GM12878 (cell line): ENCODE measurements at regions not wholly inside any gene's neighbourhood (a gene's known extent, or its start where the extent isn't known, plus 50 kb on each side); places are given as distances from the start of the nearest gene placed in this dataset.

Experiments used
- ATAC-seq: fragments of 200-7000 bp; cut with Tn5 transposase; 3 replicates; pipeline ENCODE4 v1.9.1; 2020; ENCODE audit warnings: mild to moderate bottlenecking, moderate library complexity
- BruUV-seq: library from RNA; stranded (reverse); fragments of 400-500 nt; replicated peaks from 2 replicates; lab custom pipeline; 2021; lab: Mats Ljungman, UMichigan
- CTCF ChIA-PET: fragments of 300-600 bp; sonication (Branson Sonifier 250); formaldehyde crosslinking; extraction: SDS; loops from one replicate; lab custom pipeline; 2021; ENCODE audit warnings: inconsistent platforms; lab: Yijun Ruan, JAX
- POLR2A ChIA-PET: fragments of 350-600 bp; formaldehyde crosslinking; extraction: SDS; loops from one replicate; lab custom pipeline; 2021; ENCODE audit warnings: inconsistent platforms; lab: Charles Lee
- RAD21 ChIA-PET: fragments of 300-600 bp; sonication (Branson Sonifier 250); formaldehyde crosslinking; loops from one replicate; lab custom pipeline; 2023; ENCODE audit warnings: antibody characterized with exemption; ENCODE audit not compliant: unreplicated experiment; lab: Charles Lee
- SMC1A ChIA-PET: fragments of 300-600 bp; sonication (Branson Sonifier 250); formaldehyde crosslinking; loops from one replicate; lab custom pipeline; 2023; ENCODE audit not compliant: unreplicated experiment, uncharacterized antibody; lab: Charles Lee
- DNase-seq: peaks from one replicate; pipeline ENCODE4 v3.0.0-alpha.2; 2011; ENCODE audit warnings: low read depth, low spot score
- FAIRE-seq: peaks from 3 replicates; lab custom pipeline; 2011; peaks lifted over from hg19 to GRCh38; lab: Jason Lieb, UNC
- H2AFZ ChIP-seq: 2 replicates; pipeline ENCODE4 v1.6.0; 2011; ENCODE audit warnings: low read depth, low read length, control low read depth; ENCODE audit not compliant: control insufficient read depth
- H3K27ac ChIP-seq: 2 replicates; pipeline ENCODE4 v1.5.1; 2011; ENCODE audit warnings: control low read depth; ENCODE audit not compliant: control insufficient read depth, insufficient read depth
- H3K27me3 ChIP-seq, 2 experiments: replicated peaks in 1 of 2; 2 replicates each; pipeline versions ENCODE4 v1.6.0 to v1.6.1; 2011; ENCODE audit warnings: low read length in 1 of 2; ENCODE audit not compliant: control insufficient read depth in 2 of 2, insufficient read depth in 2 of 2
- H3K36me3 ChIP-seq, 2 experiments: 2 replicates each; pipeline ENCODE4 v1.5.1; 2011; ENCODE audit warnings: low read length in 1 of 2; ENCODE audit not compliant: control insufficient read depth in 2 of 2, insufficient read depth in 2 of 2
- H3K4me1 ChIP-seq: 2 replicates; pipeline ENCODE4 v1.6.1; 2011; ENCODE audit warnings: mild to moderate bottlenecking, low read length, moderate library complexity, mixed read lengths; ENCODE audit not compliant: control insufficient read depth, insufficient read depth
- H3K4me2 ChIP-seq: 2 replicates; pipeline ENCODE4 v1.6.0; 2011; ENCODE audit warnings: control low read depth; ENCODE audit not compliant: control insufficient read depth, insufficient read depth
- H3K4me3 ChIP-seq: fragments of 200-600 bp; sonication (generic); 2 replicates; pipeline ENCODE4 v1.5.1; 2016
- H3K79me2 ChIP-seq: 2 replicates; pipeline ENCODE4 v1.6.0; 2011; ENCODE audit warnings: low read length; ENCODE audit not compliant: control insufficient read depth, insufficient read depth
- H3K9ac ChIP-seq: 2 replicates; pipeline ENCODE4 v1.8.0; 2011; ENCODE audit warnings: low read length, control low read depth, mixed read lengths; ENCODE audit not compliant: control insufficient read depth, insufficient read depth
- H3K9me3 ChIP-seq: replicated peaks from 3 replicates; pipeline ENCODE4 v1.5.1; 2011; ENCODE audit warnings: mild to moderate bottlenecking, low read length; ENCODE audit not compliant: control insufficient read depth, insufficient read depth
- H4K20me1 ChIP-seq: 2 replicates; pipeline ENCODE4 v1.6.0; 2011; ENCODE audit not compliant: control insufficient read depth, insufficient read depth
- GABPA ChIP-seq: IDR thresholded peaks from 2 replicates; pipeline ENCODE4 v1.6.1; 2014; ENCODE audit warnings: antibody characterized with exemption, low read depth, mild to moderate bottlenecking, inconsistent platforms
- HSF1 ChIP-seq: fragments of 150-350 bp; IDR thresholded peaks from 2 replicates; pipeline ENCODE4 v1.6.1; 2014; ENCODE audit warnings: mild to moderate bottlenecking, low read depth, low read length
- IKZF1 ChIP-seq: fragments of 450-650 bp; conservative IDR thresholded peaks from 2 replicates; pipeline ENCODE4 v1.6.1; 2017; ENCODE audit warnings: antibody characterized with exemption, mild to moderate bottlenecking
- MAX ChIP-seq: IDR thresholded peaks from 2 replicates; pipeline ENCODE4 v1.6.1; 2012; ENCODE audit warnings: low read depth, low read length, improper control_type of control experiment
- MYB ChIP-seq: fragments of 150-350 bp; IDR thresholded peaks from 2 replicates; pipeline ENCODE4 v1.6.1; 2014; ENCODE audit warnings: mild to moderate bottlenecking, low read depth, low read length, borderline replicate concordance
- SMAD5 ChIP-seq: IDR thresholded peaks from 2 replicates; pipeline ENCODE4 v1.6.1; 2016; ENCODE audit warnings: antibody characterized with exemption, low read depth
- SPI1 ChIP-seq: IDR thresholded peaks from 2 replicates; pipeline ENCODE4 v1.6.1; 2011; ENCODE audit warnings: low read depth, mild to moderate bottlenecking, low read length, moderate library complexity, borderline replicate concordance; ENCODE audit not compliant: insufficient read depth
- SUZ12 ChIP-seq: fragments of 200-600 bp; sonication (generic); IDR thresholded peaks from one replicate; pipeline ENCODE4 v1.6.1; 2018; ENCODE audit warnings: antibody characterized with exemption, mild to moderate bottlenecking; ENCODE audit not compliant: unreplicated experiment
- USF1 ChIP-seq: IDR thresholded peaks from 2 replicates; pipeline ENCODE4 v1.6.1; 2011; ENCODE audit warnings: borderline replicate concordance, low read depth, mild to moderate bottlenecking, moderate library complexity, mixed read lengths, low read length; ENCODE audit not compliant: insufficient read depth; ENCODE audit errors: extremely low read length
- ZBED1 ChIP-seq: IDR thresholded peaks from 2 replicates; pipeline ENCODE4 v1.6.1; 2016; ENCODE audit warnings: borderline replicate concordance
- in situ Hi-C: fragments of 300-500 bp; cut with MboI; formaldehyde crosslinking; loops from 9 replicates; pipeline ENCODE4 v1.14.3; 2018; ENCODE audit warnings: mixed read lengths
- intact Hi-C: fragments of 100-400 bp; cut with micrococcal nuclease; formaldehyde crosslinking; loops from one replicate; pipeline ENCODE4 v1.14.2; 2022; ENCODE audit not compliant: unreplicated experiment
- TF ChIP-seq, protein P1 (sequence below): fragments of 450-650 bp; formaldehyde crosslinking; IDR thresholded peaks from 2 replicates; pipeline ENCODE4 v1.5.0; 2022; ENCODE audit warnings: mild to moderate bottlenecking, missing genetic modification characterization
- TF ChIP-seq, protein P2 (sequence below): fragments of 450-650 bp; IDR thresholded peaks from 2 replicates; pipeline ENCODE4 v1.6.1; 2017; ENCODE audit warnings: borderline replicate concordance
- TF ChIP-seq, protein P3 (sequence below): IDR thresholded peaks from 2 replicates; pipeline ENCODE4 v1.6.1; 2011; ENCODE audit warnings: low read depth, low read length, improper control_type of control experiment, borderline replicate concordance

DNA sequence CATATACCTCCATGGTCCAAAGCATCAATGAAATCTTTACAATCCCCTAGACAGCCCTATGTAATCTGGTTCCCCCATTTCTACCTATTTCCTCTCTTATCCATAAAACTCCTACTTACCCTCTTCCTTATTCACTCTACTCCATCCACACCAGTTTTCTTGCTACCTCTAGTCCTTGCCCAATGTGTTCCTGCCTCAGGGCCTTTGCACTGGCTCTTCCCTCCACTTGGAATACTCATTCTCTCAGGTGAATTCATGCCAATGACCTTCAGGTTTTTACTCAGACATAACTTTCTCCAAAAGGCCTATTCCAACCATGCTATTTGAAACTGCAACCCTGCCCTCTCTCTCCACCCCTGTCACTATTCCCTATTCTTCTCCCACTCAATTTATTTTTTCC, 138.7 kb upstream of the KRR1 start:
- H2AFZ ChIP-seq, result no peak overlapping the region
- CTCF ChIA-PET, result interaction anchor here (0.9 kb wide), 1 partner anchor 8 kb away, joined by 3 read pairs; no protein-coding TSS in a partner anchor
- no TSS peak for BruUV-seq

More for the DNA sequence above, 138.7 kb upstream of the KRR1 start:
- FAIRE-seq (no peak), DNase-seq (no peak), ATAC-seq (no peak)
- POLR2A ChIA-PET, result no interaction called here
- H3K4me1 ChIP-seq, result peaks cover 3% of the 10 kb centered on the region; the same call in 1 of the 2 replicates
- H3K9ac ChIP-seq, result no peak overlapping the region
- no peaks in the 10 kb centered on the region for H3K27me3 ChIP-seq
- H4K20me1 ChIP-seq, result no peaks in the 10 kb centered on the region
- H3K4me2 ChIP-seq, result no peak overlapping the region
- no peak for TF ChIP-seq SMAD5
- TF ChIP-seq MYB, result no peak
- TF ChIP-seq MAX, result no peak
- no peak for TF ChIP-seq ZBED1
- no peak for TF ChIP-seq SPI1
- TF ChIP-seq, protein P1, sequence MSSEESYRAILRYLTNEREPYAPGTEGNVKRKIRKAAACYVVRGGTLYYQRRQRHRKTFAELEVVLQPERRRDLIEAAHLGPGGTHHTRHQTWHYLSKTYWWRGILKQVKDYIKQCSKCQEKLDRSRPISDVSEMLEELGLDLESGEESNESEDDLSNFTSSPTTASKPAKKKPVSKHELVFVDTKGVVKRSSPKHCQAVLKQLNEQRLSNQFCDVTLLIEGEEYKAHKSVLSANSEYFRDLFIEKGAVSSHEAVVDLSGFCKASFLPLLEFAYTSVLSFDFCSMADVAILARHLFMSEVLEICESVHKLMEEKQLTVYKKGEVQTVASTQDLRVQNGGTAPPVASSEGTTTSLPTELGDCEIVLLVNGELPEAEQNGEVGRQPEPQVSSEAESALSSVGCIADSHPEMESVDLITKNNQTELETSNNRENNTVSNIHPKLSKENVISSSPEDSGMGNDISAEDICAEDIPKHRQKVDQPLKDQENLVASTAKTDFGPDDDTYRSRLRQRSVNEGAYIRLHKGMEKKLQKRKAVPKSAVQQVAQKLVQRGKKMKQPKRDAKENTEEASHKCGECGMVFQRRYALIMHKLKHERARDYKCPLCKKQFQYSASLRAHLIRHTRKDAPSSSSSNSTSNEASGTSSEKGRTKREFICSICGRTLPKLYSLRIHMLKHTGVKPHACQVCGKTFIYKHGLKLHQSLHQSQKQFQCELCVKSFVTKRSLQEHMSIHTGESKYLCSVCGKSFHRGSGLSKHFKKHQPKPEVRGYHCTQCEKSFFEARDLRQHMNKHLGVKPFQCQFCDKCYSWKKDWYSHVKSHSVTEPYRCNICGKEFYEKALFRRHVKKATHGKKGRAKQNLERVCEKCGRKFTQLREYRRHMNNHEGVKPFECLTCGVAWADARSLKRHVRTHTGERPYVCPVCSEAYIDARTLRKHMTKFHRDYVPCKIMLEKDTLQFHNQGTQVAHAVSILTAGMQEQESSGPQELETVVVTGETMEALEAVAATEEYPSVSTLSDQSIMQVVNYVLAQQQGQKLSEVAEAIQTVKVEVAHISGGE (CRISPR knock-in tag), result no peak
- no peak for TF ChIP-seq GABPA
- TF ChIP-seq HSF1, result no peak
- TF ChIP-seq, protein P2, sequence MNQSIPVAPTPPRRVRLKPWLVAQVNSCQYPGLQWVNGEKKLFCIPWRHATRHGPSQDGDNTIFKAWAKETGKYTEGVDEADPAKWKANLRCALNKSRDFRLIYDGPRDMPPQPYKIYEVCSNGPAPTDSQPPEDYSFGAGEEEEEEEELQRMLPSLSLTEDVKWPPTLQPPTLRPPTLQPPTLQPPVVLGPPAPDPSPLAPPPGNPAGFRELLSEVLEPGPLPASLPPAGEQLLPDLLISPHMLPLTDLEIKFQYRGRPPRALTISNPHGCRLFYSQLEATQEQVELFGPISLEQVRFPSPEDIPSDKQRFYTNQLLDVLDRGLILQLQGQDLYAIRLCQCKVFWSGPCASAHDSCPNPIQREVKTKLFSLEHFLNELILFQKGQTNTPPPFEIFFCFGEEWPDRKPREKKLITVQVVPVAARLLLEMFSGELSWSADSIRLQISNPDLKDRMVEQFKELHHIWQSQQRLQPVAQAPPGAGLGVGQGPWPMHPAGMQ, result no peak
- TF ChIP-seq SUZ12, result no peak
- TF ChIP-seq, protein P3, sequence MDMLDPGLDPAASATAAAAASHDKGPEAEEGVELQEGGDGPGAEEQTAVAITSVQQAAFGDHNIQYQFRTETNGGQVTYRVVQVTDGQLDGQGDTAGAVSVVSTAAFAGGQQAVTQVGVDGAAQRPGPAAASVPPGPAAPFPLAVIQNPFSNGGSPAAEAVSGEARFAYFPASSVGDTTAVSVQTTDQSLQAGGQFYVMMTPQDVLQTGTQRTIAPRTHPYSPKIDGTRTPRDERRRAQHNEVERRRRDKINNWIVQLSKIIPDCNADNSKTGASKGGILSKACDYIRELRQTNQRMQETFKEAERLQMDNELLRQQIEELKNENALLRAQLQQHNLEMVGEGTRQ, result no peak
- no peak for TF ChIP-seq IKZF1
- TF ChIP-seq USF1, result no peak
- H3K4me3 ChIP-seq, result no peak overlapping the region
- no peak overlapping the region for H3K27ac ChIP-seq
- in situ Hi-C loops, result no loop called here
- H3K79me2 ChIP-seq, result no peaks in the 10 kb centered on the region
- no peaks in the 10 kb centered on the region for H3K9me3 ChIP-seq
- H3K36me3 ChIP-seq, result no peaks in the 10 kb centered on the region
- SMC1A ChIA-PET, result interaction anchor here (1.3 kb wide), 2 partner anchors 8 to 69 kb away, joined by 5 to 6 read pairs; no protein-coding TSS in a partner anchor
- RAD21 ChIA-PET, result no interaction called here
- intact Hi-C loops, result no loop called here
